ENCODE measurements at regions not wholly inside any gene's neighbourhood (a gene's known extent, or its start where the extent isn't known, plus 50 kb on each side); places are given as distances from the start of the nearest gene placed in this dataset.

DNA sequence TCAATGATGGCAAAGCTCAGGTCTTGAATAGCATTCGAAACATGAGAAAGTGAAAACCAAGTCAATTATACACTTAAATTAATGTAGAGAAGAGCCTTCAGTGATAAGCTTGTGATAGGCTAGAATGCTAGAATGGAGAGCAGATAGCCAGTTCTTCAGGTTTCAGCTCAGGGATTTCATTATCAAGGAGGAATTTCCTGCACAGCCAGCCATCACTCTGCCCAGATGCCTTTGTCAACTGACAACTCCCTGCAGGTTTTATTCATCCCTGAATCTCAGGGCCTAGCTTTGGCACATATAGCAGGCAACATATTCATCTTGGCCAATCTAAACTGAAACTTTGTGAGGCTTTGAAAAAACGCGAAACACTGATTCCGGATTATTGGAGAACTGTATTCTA lies 199.3 kb upstream of the CDH6 start:
- H3K9me2 ChIP-seq (replicated peaks; ENCODE audit: control insufficient read depth, low read length) = no peaks in the 10 kb centered on the region
- H3K4me1 ChIP-seq (ENCODE audit: control insufficient read depth, low read length) = no peaks in the 10 kb centered on the region
- no peaks in the 10 kb centered on the region for H3K9me3 ChIP-seq (ENCODE audit: control insufficient read depth, insufficient read depth, low read length)
- H4K20me1 ChIP-seq (ENCODE audit: control insufficient read depth, insufficient read depth, low read depth, low read length) = no peaks in the 10 kb centered on the region
- no peaks in the 10 kb centered on the region for H3K27me3 ChIP-seq (ENCODE audit: control insufficient read depth, low read length)
- H3K4me2 ChIP-seq (ENCODE audit: low read length) = no peak overlapping the region
- H3K79me2 ChIP-seq (ENCODE audit: control insufficient read depth, low read length) = no peaks in the 10 kb centered on the region
- TF ChIP-seq, protein P1, sequence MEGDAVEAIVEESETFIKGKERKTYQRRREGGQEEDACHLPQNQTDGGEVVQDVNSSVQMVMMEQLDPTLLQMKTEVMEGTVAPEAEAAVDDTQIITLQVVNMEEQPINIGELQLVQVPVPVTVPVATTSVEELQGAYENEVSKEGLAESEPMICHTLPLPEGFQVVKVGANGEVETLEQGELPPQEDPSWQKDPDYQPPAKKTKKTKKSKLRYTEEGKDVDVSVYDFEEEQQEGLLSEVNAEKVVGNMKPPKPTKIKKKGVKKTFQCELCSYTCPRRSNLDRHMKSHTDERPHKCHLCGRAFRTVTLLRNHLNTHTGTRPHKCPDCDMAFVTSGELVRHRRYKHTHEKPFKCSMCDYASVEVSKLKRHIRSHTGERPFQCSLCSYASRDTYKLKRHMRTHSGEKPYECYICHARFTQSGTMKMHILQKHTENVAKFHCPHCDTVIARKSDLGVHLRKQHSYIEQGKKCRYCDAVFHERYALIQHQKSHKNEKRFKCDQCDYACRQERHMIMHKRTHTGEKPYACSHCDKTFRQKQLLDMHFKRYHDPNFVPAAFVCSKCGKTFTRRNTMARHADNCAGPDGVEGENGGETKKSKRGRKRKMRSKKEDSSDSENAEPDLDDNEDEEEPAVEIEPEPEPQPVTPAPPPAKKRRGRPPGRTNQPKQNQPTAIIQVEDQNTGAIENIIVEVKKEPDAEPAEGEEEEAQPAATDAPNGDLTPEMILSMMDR (IDR thresholded peaks at IDR 0.05; ENCODE audit: low read depth, low read length, poor library complexity, severe bottlenecking) = no peak
- TF ChIP-seq EZH2phosphoT487 (IDR thresholded peaks at IDR 0.05; ENCODE audit: borderline replicate concordance, low read length) = no peak
- H3K4me3 ChIP-seq (ENCODE audit: low read length) = no peak overlapping the region
- H3K36me3 ChIP-seq (ENCODE audit: control insufficient read depth, low read length) = no peaks in the 10 kb centered on the region
- no peaks in the 10 kb centered on the region for H3F3A ChIP-seq (ENCODE audit: control insufficient read depth, insufficient read depth)
- no peak overlapping the region for H3K27ac ChIP-seq (ENCODE audit: low read depth, low read length)

DNA sequence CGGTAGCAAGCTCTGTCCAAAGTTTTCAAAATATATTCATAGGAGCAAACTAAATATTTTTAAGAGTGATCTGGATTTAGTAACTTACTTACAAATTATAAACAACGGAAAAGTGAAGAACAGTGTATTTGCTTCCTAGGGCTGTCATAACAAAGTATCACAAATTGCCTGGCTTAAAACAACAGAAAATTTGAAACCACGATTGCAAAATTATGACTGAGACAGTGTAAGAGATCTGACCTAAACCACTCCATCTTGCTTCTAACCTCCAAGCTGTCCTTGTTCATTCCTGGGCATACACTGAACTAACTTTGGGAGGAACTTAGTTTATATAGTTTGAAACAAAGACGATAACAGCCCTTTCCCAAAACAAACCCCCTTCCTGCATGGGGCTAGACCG lies 202.0 kb upstream of the CDH6 start:
- Histone ChIP-seq H3K79me2 (ENCODE audit: control insufficient read depth, low read length) (no peaks in the 10 kb centered on the region), H3K27ac (ENCODE audit: low read depth, low read length) (no peak overlapping the region), H3K27me3 (ENCODE audit: control insufficient read depth, low read length) (no peaks in the 10 kb centered on the region), H3F3A (ENCODE audit: control insufficient read depth, insufficient read depth) (no peaks in the 10 kb centered on the region), H3K4me2 (ENCODE audit: low read length) (no peak overlapping the region), H3K4me3 (ENCODE audit: low read length) (no peak overlapping the region), H3K36me3 (ENCODE audit: control insufficient read depth, low read length) (no peaks in the 10 kb centered on the region), H3K9me3 (ENCODE audit: control insufficient read depth, insufficient read depth, low read length) (no peaks in the 10 kb centered on the region), H4K20me1 (ENCODE audit: control insufficient read depth, insufficient read depth, low read depth, low read length) (no peaks in the 10 kb centered on the region), H3K4me1 (ENCODE audit: control insufficient read depth, low read length) (no peaks in the 10 kb centered on the region), H3K9me2 (replicated peaks; ENCODE audit: control insufficient read depth, low read length) (no peaks in the 10 kb centered on the region)
- no peak for TF ChIP-seq EZH2phosphoT487 (IDR thresholded peaks at IDR 0.05; ENCODE audit: borderline replicate concordance, low read length)
- TF ChIP-seq, protein P1 (IDR thresholded peaks at IDR 0.05; ENCODE audit: low read depth, low read length, poor library complexity, severe bottlenecking) = no peak

DNA sequence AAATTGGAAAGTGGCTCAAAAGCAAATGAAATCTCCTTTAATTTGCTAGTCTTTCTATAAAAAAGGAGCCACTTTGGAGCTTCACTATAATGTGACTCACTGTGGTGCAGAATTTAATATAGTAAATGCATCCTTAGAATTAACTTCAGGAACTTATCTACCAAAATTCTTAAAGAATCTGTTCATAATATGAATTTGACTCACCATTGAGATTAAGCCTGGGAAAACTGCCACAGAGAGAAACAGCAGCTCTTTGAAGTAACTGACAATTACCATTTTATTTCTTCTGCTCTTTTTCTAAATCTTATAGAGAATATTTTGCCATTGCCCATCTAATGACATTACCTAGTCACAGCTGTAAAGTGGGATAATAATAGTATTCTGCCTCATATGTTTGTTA lies 211.9 kb upstream of the CDH6 start:
- Histone ChIP-seq H3K4me2 (ENCODE audit: low read length) (no peak overlapping the region), H3K4me1 (ENCODE audit: control insufficient read depth, low read length) (no peaks in the 10 kb centered on the region), H3K27me3 (ENCODE audit: control insufficient read depth, low read length) (no peaks in the 10 kb centered on the region), H3F3A (ENCODE audit: control insufficient read depth, insufficient read depth) (no peaks in the 10 kb centered on the region), H4K20me1 (ENCODE audit: control insufficient read depth, insufficient read depth, low read depth, low read length) (no peaks in the 10 kb centered on the region), H3K36me3 (ENCODE audit: control insufficient read depth, low read length) (no peaks in the 10 kb centered on the region), H3K4me3 (ENCODE audit: low read length) (no peak overlapping the region), H3K9me3 (ENCODE audit: control insufficient read depth, insufficient read depth, low read length) (no peaks in the 10 kb centered on the region), H3K9me2 (replicated peaks; ENCODE audit: control insufficient read depth, low read length) (no peaks in the 10 kb centered on the region), H3K79me2 (ENCODE audit: control insufficient read depth, low read length) (no peaks in the 10 kb centered on the region), H3K27ac (ENCODE audit: low read depth, low read length) (no peak overlapping the region)
- no peak for TF ChIP-seq EZH2phosphoT487 (IDR thresholded peaks at IDR 0.05; ENCODE audit: borderline replicate concordance, low read length)
- TF ChIP-seq, protein P1 (IDR thresholded peaks at IDR 0.05; ENCODE audit: low read depth, low read length, poor library complexity, severe bottlenecking) = no peak

DNA sequence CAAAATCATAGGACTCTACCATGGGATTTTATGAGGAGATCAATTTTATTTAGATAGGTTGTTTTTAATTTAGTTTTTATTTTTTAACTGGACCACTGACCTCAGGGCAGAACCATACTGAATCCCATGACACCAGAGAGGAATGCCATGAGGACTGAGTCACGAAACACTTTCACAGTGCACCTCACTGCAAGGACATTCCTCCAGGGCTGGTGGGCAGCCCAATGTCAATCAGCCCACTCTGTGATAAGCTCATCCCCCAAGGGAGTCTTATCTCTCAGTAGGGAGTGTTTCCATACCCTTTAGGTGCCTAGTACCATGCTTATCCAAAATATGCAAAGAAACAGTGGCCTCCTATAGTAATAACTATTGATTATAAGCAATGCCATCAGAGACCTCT lies 224.5 kb upstream of the CDH6 start:
- H3K4me2 ChIP-seq (ENCODE audit: low read length) = no peak overlapping the region
- no peak overlapping the region for H3K27ac ChIP-seq (ENCODE audit: low read depth, low read length)
- no peaks in the 10 kb centered on the region for H3K27me3 ChIP-seq (ENCODE audit: control insufficient read depth, low read length)
- no peaks in the 10 kb centered on the region for H3K9me2 ChIP-seq (replicated peaks; ENCODE audit: control insufficient read depth, low read length)
- TF ChIP-seq, protein P1 (IDR thresholded peaks at IDR 0.05; ENCODE audit: low read depth, low read length, poor library complexity, severe bottlenecking) = no peak
- no peak for TF ChIP-seq EZH2phosphoT487 (IDR thresholded peaks at IDR 0.05; ENCODE audit: borderline replicate concordance, low read length)
- H3K36me3 ChIP-seq (ENCODE audit: control insufficient read depth, low read length) = no peaks in the 10 kb centered on the region
- no peaks in the 10 kb centered on the region for H3K9me3 ChIP-seq (ENCODE audit: control insufficient read depth, insufficient read depth, low read length)
- no peaks in the 10 kb centered on the region for H3K4me1 ChIP-seq (ENCODE audit: control insufficient read depth, low read length)
- no peaks in the 10 kb centered on the region for H4K20me1 ChIP-seq (ENCODE audit: control insufficient read depth, insufficient read depth, low read depth, low read length)
- no peak overlapping the region for H3K4me3 ChIP-seq (ENCODE audit: low read length)
- H3K79me2 ChIP-seq (ENCODE audit: control insufficient read depth, low read length) = no peaks in the 10 kb centered on the region
- H3F3A ChIP-seq (ENCODE audit: control insufficient read depth, insufficient read depth) = no peaks in the 10 kb centered on the region
